ENCODE measurements at regions not wholly inside any gene's neighbourhood (a gene's known extent, or its start where the extent isn't known, plus 50 kb on each side); places are given as distances from the start of the nearest gene placed in this dataset.
"Not testable (repeated sequence)": the region's sequence is repeated elsewhere in the genome, so short reads cannot be mapped to it uniquely, and the experiment has no call there.

- Mint-ChIP-seq H3K36me3 (ENCODE audit: low read depth) (no peaks in the 10 kb centered on the region), H3K9me3 (no peaks in the 10 kb centered on the region), H3K27me3 (ENCODE audit: low read depth) (no peaks in the 10 kb centered on the region), H3K4me3 (no peak overlapping the region), H3K27ac (no peak overlapping the region), H3K4me1 (ENCODE audit: low read depth) (no peaks in the 10 kb centered on the region)
Measured at GRCh38 chr4:85154591-85154990, 188.1 kb upstream of the WDFY3 start.

GRCh38 chr4:85165808-85166207 lies 199.3 kb upstream of the WDFY3 start:
- Mint-ChIP-seq H3K27me3 (ENCODE audit: low read depth) (no peaks in the 10 kb centered on the region), H3K36me3 (ENCODE audit: low read depth) (no peaks in the 10 kb centered on the region), H3K9me3 (peaks cover 3% of the 10 kb centered on the region), H3K4me3 (no peak overlapping the region), H3K27ac (no peak overlapping the region), H3K4me1 (ENCODE audit: low read depth) (no peaks in the 10 kb centered on the region)

GRCh38 chr4:85166318-85166717 lies 199.8 kb upstream of the WDFY3 start:
- no peaks in the 10 kb centered on the region for H3K4me1 Mint-ChIP-seq (ENCODE audit: low read depth)
- peaks cover 3% of the 10 kb centered on the region for H3K9me3 Mint-ChIP-seq
- H3K4me3 Mint-ChIP-seq: no peak overlapping the region
- no peaks in the 10 kb centered on the region for H3K27me3 Mint-ChIP-seq (ENCODE audit: low read depth)
- no peaks in the 10 kb centered on the region for H3K36me3 Mint-ChIP-seq (ENCODE audit: low read depth)
- H3K27ac Mint-ChIP-seq: no peak overlapping the region

- H3K27ac Mint-ChIP-seq: no peak overlapping the region
- peaks cover 3% of the 10 kb centered on the region for H3K9me3 Mint-ChIP-seq
- no peaks in the 10 kb centered on the region for H3K27me3 Mint-ChIP-seq (ENCODE audit: low read depth)
- H3K4me1 Mint-ChIP-seq (ENCODE audit: low read depth): no peaks in the 10 kb centered on the region
- H3K36me3 Mint-ChIP-seq (ENCODE audit: low read depth): no peaks in the 10 kb centered on the region
- H3K4me3 Mint-ChIP-seq: no peak overlapping the region
Measured at GRCh38 chr4:85168234-85168834, 201.8 kb upstream of the WDFY3 start.

DNA sequence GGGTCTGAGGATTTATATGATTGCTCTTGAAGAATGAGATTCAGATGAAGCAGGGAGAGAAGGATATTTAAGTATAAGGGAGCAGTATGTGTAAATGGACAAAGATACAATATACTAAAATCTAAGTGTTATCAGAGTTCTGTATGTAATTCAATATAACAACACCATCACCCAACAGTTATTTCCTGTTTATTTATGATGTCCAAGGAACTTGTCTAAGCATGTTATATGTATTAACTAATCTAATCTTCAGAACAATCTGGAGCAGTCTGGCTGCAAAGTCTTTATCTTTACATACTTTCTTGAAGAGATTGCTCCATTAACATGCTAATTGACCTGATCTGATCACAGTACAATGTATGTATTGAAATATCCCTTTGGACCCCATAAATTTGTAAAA lies 203.8 kb upstream of the WDFY3 start:
- Mint-ChIP-seq H3K4me1 (ENCODE audit: low read depth) (no peaks in the 10 kb centered on the region), H3K9me3 (peaks cover 2% of the 10 kb centered on the region), H3K27me3 (ENCODE audit: low read depth) (no peaks in the 10 kb centered on the region), H3K36me3 (ENCODE audit: low read depth) (no peaks in the 10 kb centered on the region), H3K27ac (no peak overlapping the region), H3K4me3 (no peak overlapping the region)

DNA sequence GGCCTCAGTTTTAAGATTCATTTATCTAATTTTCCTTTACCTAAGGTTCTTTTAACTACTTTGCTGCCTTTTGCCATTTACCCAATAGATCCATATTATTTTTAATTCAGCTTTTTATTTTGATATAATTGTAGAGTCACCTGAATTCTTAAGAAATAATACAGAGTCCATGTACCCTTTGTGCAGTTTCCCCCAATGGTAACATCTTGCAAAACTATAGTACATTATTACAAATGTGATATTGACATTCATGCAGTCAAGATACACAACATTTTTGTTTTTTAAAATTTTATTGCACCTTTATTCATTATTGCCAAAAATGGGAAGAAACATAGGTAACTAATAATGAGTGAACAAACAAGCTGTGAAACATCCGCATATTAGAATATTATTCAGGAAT lies 208.7 kb upstream of the WDFY3 start:
- H3K4me1 Mint-ChIP-seq (ENCODE audit: low read depth): no peaks in the 10 kb centered on the region
- H3K36me3 Mint-ChIP-seq (ENCODE audit: low read depth): no peaks in the 10 kb centered on the region
- no peaks in the 10 kb centered on the region for H3K27me3 Mint-ChIP-seq (ENCODE audit: low read depth)
- no peak overlapping the region for H3K4me3 Mint-ChIP-seq
- no peaks in the 10 kb centered on the region for H3K9me3 Mint-ChIP-seq
- no peak overlapping the region for H3K27ac Mint-ChIP-seq

- H3K9me3 Mint-ChIP-seq: no peaks in the 10 kb centered on the region
- H3K36me3 Mint-ChIP-seq (ENCODE audit: low read depth): no peaks in the 10 kb centered on the region
- H3K4me3 Mint-ChIP-seq: no peak overlapping the region
- H3K27me3 Mint-ChIP-seq (ENCODE audit: low read depth): no peaks in the 10 kb centered on the region
- no peaks in the 10 kb centered on the region for H3K4me1 Mint-ChIP-seq (ENCODE audit: low read depth)
- no peak overlapping the region for H3K27ac Mint-ChIP-seq
Measured at GRCh38 chr4:85177092-85177491, 210.6 kb upstream of the WDFY3 start.

- no peaks in the 10 kb centered on the region for H3K27me3 Mint-ChIP-seq (ENCODE audit: low read depth)
- H3K27ac Mint-ChIP-seq: no peak overlapping the region
- no peaks in the 10 kb centered on the region for H3K4me1 Mint-ChIP-seq (ENCODE audit: low read depth)
- H3K9me3 Mint-ChIP-seq: no peaks in the 10 kb centered on the region
- H3K4me3 Mint-ChIP-seq: no peak overlapping the region
- no peaks in the 10 kb centered on the region for H3K36me3 Mint-ChIP-seq (ENCODE audit: low read depth)
Measured at GRCh38 chr4:85177679-85178078, 211.2 kb upstream of the WDFY3 start.

DNA sequence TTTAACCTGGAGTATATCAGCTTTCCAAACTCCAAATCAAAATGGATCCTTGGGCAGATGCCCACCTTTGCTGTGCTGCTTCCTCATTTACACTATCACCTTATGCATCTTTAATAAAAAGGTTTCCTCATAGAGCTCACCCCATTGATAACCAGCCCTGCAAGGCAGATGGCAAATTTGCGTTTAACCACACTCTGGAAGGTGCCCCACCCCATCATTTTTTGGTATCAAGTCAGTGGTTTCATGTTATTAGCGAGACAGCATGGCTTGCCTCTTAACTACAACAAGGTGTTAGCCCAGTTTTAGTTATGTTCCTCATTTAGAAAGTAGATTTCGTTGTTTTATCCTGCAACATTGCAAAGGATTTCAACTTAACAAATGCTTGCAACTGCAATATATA lies 214.0 kb upstream of the WDFY3 start:
- Mint-ChIP-seq H3K4me3 (no peak overlapping the region), H3K27ac (no peak overlapping the region), H3K4me1 (ENCODE audit: low read depth) (no peaks in the 10 kb centered on the region), H3K9me3 (no peaks in the 10 kb centered on the region), H3K27me3 (ENCODE audit: low read depth) (no peaks in the 10 kb centered on the region), H3K36me3 (ENCODE audit: low read depth) (no peaks in the 10 kb centered on the region)

GRCh38 chr4:85187106-85187505 lies 220.6 kb upstream of the WDFY3 start:
- Mint-ChIP-seq H3K4me1 (ENCODE audit: low read depth) (no peaks in the 10 kb centered on the region), H3K9me3 (peaks cover 8% of the 10 kb centered on the region), H3K27me3 (ENCODE audit: low read depth) (no peaks in the 10 kb centered on the region), H3K36me3 (ENCODE audit: low read depth) (no peaks in the 10 kb centered on the region), H3K27ac (no peak overlapping the region), H3K4me3 (no peak overlapping the region)

GRCh38 chr4:85196015-85196414 lies 229.5 kb upstream of the WDFY3 start:
- not testable (repeated sequence) for H3K36me3 Mint-ChIP-seq (ENCODE audit: low read depth); H3K27me3 Mint-ChIP-seq (ENCODE audit: low read depth); H3K4me1 Mint-ChIP-seq (ENCODE audit: low read depth); H3K4me3 Mint-ChIP-seq; H3K27ac Mint-ChIP-seq
- peaks cover 28% of the 10 kb centered on the region for H3K9me3 Mint-ChIP-seq

DNA sequence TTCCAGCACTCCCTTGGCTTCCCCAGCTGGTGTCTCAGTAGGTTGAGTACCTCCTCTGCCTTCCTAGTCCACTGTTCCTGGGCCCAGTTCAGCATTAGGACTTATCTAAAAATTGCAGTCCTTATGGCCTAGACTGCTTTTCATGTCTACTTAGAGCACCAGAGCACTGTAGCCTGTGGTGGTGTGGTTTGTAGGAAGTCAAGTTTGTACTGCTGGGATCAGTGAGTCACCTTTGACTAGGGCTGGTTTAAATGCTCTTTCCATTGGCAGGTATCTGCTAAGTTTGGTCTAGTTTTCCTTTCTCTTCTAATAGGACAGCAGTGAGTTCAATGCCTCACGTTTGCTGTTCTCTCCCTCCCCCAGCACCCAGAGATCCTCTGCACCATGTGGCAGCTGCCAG lies 233.6 kb upstream of the WDFY3 start:
- H3K27me3 Mint-ChIP-seq (ENCODE audit: low read depth): no peaks in the 10 kb centered on the region
- H3K4me1 Mint-ChIP-seq (ENCODE audit: low read depth): no peaks in the 10 kb centered on the region
- no peak overlapping the region for H3K27ac Mint-ChIP-seq
- H3K9me3 Mint-ChIP-seq: peaks cover 23% of the 10 kb centered on the region
- no peak overlapping the region for H3K4me3 Mint-ChIP-seq
- peaks cover 2% of the 10 kb centered on the region for H3K36me3 Mint-ChIP-seq (ENCODE audit: low read depth)

DNA sequence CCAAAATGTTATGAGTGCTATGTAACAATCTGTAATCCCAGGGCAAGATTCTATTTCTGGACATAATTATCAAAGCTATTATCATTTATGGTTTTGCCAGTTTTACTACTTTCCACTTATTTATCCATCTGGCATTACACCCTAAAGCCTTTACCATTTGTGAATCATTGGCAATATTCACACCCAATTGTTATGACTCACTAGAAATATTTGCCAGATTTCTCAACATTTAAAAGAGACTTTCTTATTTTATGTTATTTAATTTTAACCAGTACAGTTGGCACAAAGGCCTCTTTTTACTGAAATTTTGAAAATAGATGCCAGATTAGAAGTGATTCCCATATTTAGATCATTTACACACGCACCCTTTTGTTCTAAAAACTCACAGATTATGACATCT lies 242.7 kb upstream of the WDFY3 start:
- no peak overlapping the region for H3K27ac Mint-ChIP-seq
- H3K27me3 Mint-ChIP-seq (ENCODE audit: low read depth): no peaks in the 10 kb centered on the region
- H3K9me3 Mint-ChIP-seq: peaks cover 14% of the 10 kb centered on the region

GRCh38 chr4:85210353-85210752 lies 243.9 kb upstream of the WDFY3 start:
- Mint-ChIP-seq H3K36me3 (ENCODE audit: low read depth) (no peaks in the 10 kb centered on the region), H3K27ac (no peak overlapping the region), H3K27me3 (ENCODE audit: low read depth) (no peaks in the 10 kb centered on the region), H3K4me3 (no peak overlapping the region), H3K9me3 (peaks cover 8% of the 10 kb centered on the region), H3K4me1 (ENCODE audit: low read depth) (no peaks in the 10 kb centered on the region)

More for the DNA sequence above, 242.7 kb upstream of the WDFY3 start:
- H3K36me3 Mint-ChIP-seq (ENCODE audit: low read depth): no peaks in the 10 kb centered on the region
- no peak overlapping the region for H3K4me3 Mint-ChIP-seq
- H3K4me1 Mint-ChIP-seq (ENCODE audit: low read depth): no peaks in the 10 kb centered on the region

DNA sequence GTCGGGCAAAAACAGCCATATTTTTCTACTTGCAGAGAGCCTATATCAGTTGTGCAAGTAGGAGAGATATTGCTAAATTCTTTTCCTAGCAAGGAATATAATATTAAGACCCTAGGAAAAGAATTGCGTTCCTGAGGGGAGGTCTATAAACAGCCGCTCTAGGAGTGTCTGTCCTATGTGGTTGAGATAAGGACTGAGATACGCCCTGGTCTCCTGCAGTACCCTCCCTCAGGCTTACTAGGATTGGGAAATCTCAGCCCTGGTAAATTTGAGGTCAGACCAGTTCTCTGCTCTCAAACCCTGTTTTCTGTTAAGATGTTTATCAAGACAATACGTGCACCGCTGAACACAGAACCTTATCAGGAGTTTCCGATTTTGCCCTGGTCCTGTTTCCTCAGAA lies 250.1 kb upstream of the WDFY3 start:
- H3K36me3 Mint-ChIP-seq (ENCODE audit: low read depth); H3K4me1 Mint-ChIP-seq (ENCODE audit: low read depth); H3K27ac Mint-ChIP-seq; H3K27me3 Mint-ChIP-seq (ENCODE audit: low read depth); H3K4me3 Mint-ChIP-seq: not testable (repeated sequence)
- H3K9me3 Mint-ChIP-seq: peaks cover 23% of the 10 kb centered on the region

GRCh38 chr4:85218756-85219155 lies 252.3 kb upstream of the WDFY3 start:
- H3K27ac Mint-ChIP-seq: no peak overlapping the region
- no peaks in the 10 kb centered on the region for H3K27me3 Mint-ChIP-seq (ENCODE audit: low read depth)
- H3K9me3 Mint-ChIP-seq: peaks cover 23% of the 10 kb centered on the region
- H3K4me3 Mint-ChIP-seq: no peak overlapping the region
- H3K36me3 Mint-ChIP-seq (ENCODE audit: low read depth): no peaks in the 10 kb centered on the region
- no peaks in the 10 kb centered on the region for H3K4me1 Mint-ChIP-seq (ENCODE audit: low read depth)
